HL-60 (cell line): ENCODE measurements at regions not wholly inside any gene's neighbourhood (a gene's known extent, or its start where the extent isn't known, plus 50 kb on each side); places are given as distances from the start of the nearest gene placed in this dataset.

Experiments used
- DNase-seq, 2 experiments: peaks; one replicate each; pipeline ENCODE4 v3.0.0-alpha.2; 2010 to 2020; ENCODE audit warnings: low read depth in 1 of 2, low spot score in 1 of 2
- H3K27ac ChIP-seq: fragments of 250-450 bp; sonication (Bioruptor Pico); replicated peaks from 2 replicates; pipeline ENCODE4 v1.5.1; 2020; ENCODE audit warnings: mild to moderate bottlenecking, moderate library complexity
- H3K27me3 ChIP-seq: fragments of 250-450 bp; sonication (Bioruptor Pico); 2 replicates; pipeline ENCODE4 v1.5.1; 2021; ENCODE audit warnings: mild to moderate bottlenecking, moderate library complexity; ENCODE audit not compliant: insufficient read depth, poor library complexity, severe bottlenecking
- H3K4me3 ChIP-seq: replicated peaks from 2 replicates; pipeline ENCODE4 v1.5.1; 2011; ENCODE audit warnings: mild to moderate bottlenecking, control low read depth, low read length; ENCODE audit not compliant: insufficient read depth
- CTCF ChIP-seq: IDR thresholded peaks from one replicate; pipeline ENCODE4 v1.5.1; 2011; ENCODE audit warnings: low read length, control low read depth, inconsistent platforms; ENCODE audit not compliant: insufficient read depth
- GABPA ChIP-seq: IDR thresholded peaks from 2 replicates; pipeline ENCODE4 v1.6.1; 2012; ENCODE audit warnings: low read depth
- POLR2AphosphoS5 ChIP-seq: IDR thresholded peaks from 2 replicates; pipeline ENCODE4 v1.6.1; 2012; ENCODE audit warnings: low read depth
- REST ChIP-seq: IDR thresholded peaks from 2 replicates; pipeline ENCODE4 v1.6.1; 2012; ENCODE audit warnings: low read depth; ENCODE audit not compliant: insufficient replicate concordance
- SPI1 ChIP-seq: IDR thresholded peaks from 2 replicates; pipeline ENCODE4 v1.6.1; 2012; ENCODE audit warnings: low read depth, mild to moderate bottlenecking, borderline replicate concordance

- no peak overlapping the region for H3K27ac ChIP-seq
- no peak overlapping the region for H3K4me3 ChIP-seq
- TF ChIP-seq GABPA: no peak
- no peak for TF ChIP-seq SPI1
- TF ChIP-seq POLR2AphosphoS5: no peak
- TF ChIP-seq REST: no peak
- no peak for TF ChIP-seq CTCF
- no peak for DNase-seq
- H3K27me3 ChIP-seq: no peaks in the 10 kb centered on the region
Observed at GRCh38 chr4:103449296-103450023, 251.3 kb upstream of the CENPE start.

GRCh38 chr4:103445377-103445776 lies 247.2 kb upstream of the CENPE start:
- Histone ChIP-seq H3K27ac (no peak overlapping the region), H3K4me3 (no peak overlapping the region), H3K27me3 (no peaks in the 10 kb centered on the region)
- DNase-seq: no peak
- TF ChIP-seq GABPA (no peak), REST (no peak), POLR2AphosphoS5 (no peak), CTCF (no peak), SPI1 (no peak)

- TF ChIP-seq SPI1 (no peak), GABPA (no peak), CTCF (no peak), POLR2AphosphoS5 (no peak), REST (no peak)
- Histone ChIP-seq H3K4me3 (no peak overlapping the region), H3K27ac (no peak overlapping the region), H3K27me3 (no peaks in the 10 kb centered on the region)
- no peak for DNase-seq
Observed at GRCh38 chr4:103443324-103443723, 245.2 kb upstream of the CENPE start.
